H1 (cell line): ENCODE measurements at regions not wholly inside any gene's neighbourhood (a gene's known extent, or its start where the extent isn't known, plus 50 kb on each side); places are given as distances from the start of the nearest gene placed in this dataset.

Experiments used
- CTCF ChIA-PET: fragments of 300-600 bp; sonication (Branson Sonifier 250); formaldehyde crosslinking; loops from one replicate; lab custom pipeline; 2021; ENCODE audit not compliant: partially characterized antibody; lab: Charles Lee
- POLR2A ChIA-PET: fragments of 300-600 bp; sonication (Branson Sonifier 250); formaldehyde crosslinking; loops from one replicate; lab custom pipeline; 2021; ENCODE audit warnings: inconsistent platforms; ENCODE audit not compliant: partially characterized antibody; lab: Charles Lee
- DNase-seq, 2 experiments: peaks; one replicate each; pipeline versions ENCODE4 v3.0.0 to v3.0.0-alpha.2; 2010 to 2022; ENCODE audit warnings: low spot score in 2 of 2, low read depth in 1 of 2, mixed read lengths in 1 of 2
- FAIRE-seq: peaks from 2 replicates; lab custom pipeline; 2011; peaks lifted over from hg19 to GRCh38; lab: Jason Lieb, UNC
- H2AFZ ChIP-seq: 2 replicates; pipeline ENCODE4 v1.8.1; 2012; ENCODE audit warnings: low read length, inconsistent platforms
- H2AK5ac ChIP-seq: 2 replicates; pipeline ENCODE4 v1.6.1; 2013; ENCODE audit warnings: low read depth, low read length
- H2BK120ac ChIP-seq: replicated peaks from 2 replicates; pipeline ENCODE3; 2013; ENCODE audit warnings: low read depth, low read length, inconsistent platforms
- H2BK12ac ChIP-seq: 2 replicates; pipeline ENCODE4 v1.6.1; 2013; ENCODE audit warnings: low read depth, low read length
- H2BK15ac ChIP-seq: 2 replicates; pipeline ENCODE4 v1.6.1; 2013; ENCODE audit warnings: low read length
- H2BK20ac ChIP-seq: 2 replicates; pipeline ENCODE4 v1.6.1; 2013; ENCODE audit warnings: low read length
- H2BK5ac ChIP-seq: 2 replicates; pipeline ENCODE4 v1.6.1; 2013; ENCODE audit warnings: low read depth, low read length
- H3K14ac ChIP-seq: 2 replicates; pipeline ENCODE4 v1.6.1; 2013; ENCODE audit warnings: inconsistent platforms; ENCODE audit not compliant: insufficient read length
- H3K18ac ChIP-seq: 2 replicates; pipeline ENCODE4 v1.6.1; 2013; ENCODE audit warnings: low read length; ENCODE audit errors: extremely low read depth
- H3K23ac ChIP-seq: 2 replicates; pipeline ENCODE4 v1.6.1; 2013; ENCODE audit warnings: inconsistent platforms; ENCODE audit not compliant: insufficient read length
- H3K23me2 ChIP-seq: 2 replicates; pipeline ENCODE4 v1.6.1; 2013; ENCODE audit warnings: low read depth, low read length
- H3K27ac ChIP-seq: 2 replicates; pipeline ENCODE4 v1.6.1; 2011; ENCODE audit warnings: low read depth, low read length, inconsistent platforms
- H3K27me3 ChIP-seq, 4 experiments: replicated peaks in 1 of 4; 1 replicate in 1 of 4; 2 replicates in 3 of 4; pipeline versions ENCODE4 v1.6.1 to v1.8.1; 2011 to 2013; ENCODE audit warnings: low read length in 3 of 4, mild to moderate bottlenecking in 3 of 4, inconsistent platforms in 2 of 4, mixed read lengths in 2 of 4, moderate library complexity in 1 of 4; ENCODE audit not compliant: control insufficient read depth in 3 of 4, insufficient read depth in 3 of 4; ENCODE audit errors: extremely low read depth in 1 of 4
- H3K36me3 ChIP-seq, 4 experiments: 2 replicates each; pipeline versions ENCODE4 v1.6.1 to v1.8.1; 2011 to 2013; ENCODE audit warnings: mild to moderate bottlenecking in 4 of 4, low read length in 3 of 4, moderate library complexity in 2 of 4, control low read depth in 1 of 4, inconsistent platforms in 1 of 4; ENCODE audit not compliant: insufficient read depth in 4 of 4, control insufficient read depth in 2 of 4
- H3K4ac ChIP-seq: replicated peaks from 2 replicates; pipeline ENCODE3; 2013; ENCODE audit warnings: low read length, low read depth, mixed read lengths, inconsistent platforms; ENCODE audit not compliant: insufficient read length
- H3K4me1 ChIP-seq, 4 experiments: replicated peaks in 1 of 4; 1 replicate in 1 of 4; 2 replicates in 3 of 4; pipeline versions ENCODE4 v1.6.1 to v1.8.1; 2011 to 2013; ENCODE audit warnings: low read length in 3 of 4, inconsistent platforms in 2 of 4, mixed read lengths in 1 of 4; ENCODE audit not compliant: insufficient read depth in 4 of 4, control insufficient read depth in 3 of 4
- H3K4me2 ChIP-seq, 2 experiments: 2 replicates each; pipeline versions ENCODE4 v1.6.1 to v1.8.1; 2011 to 2013; ENCODE audit warnings: low read depth in 2 of 2, low read length in 2 of 2, control low read depth in 1 of 2, inconsistent platforms in 1 of 2, mild to moderate bottlenecking in 1 of 2; ENCODE audit not compliant: insufficient read depth in 1 of 2
- H3K4me3 ChIP-seq, 4 experiments: fragments of 200-600, 300-600 bp in 1 of 4; sonication (generic), shearing (Covaris generic), sonication (Bioruptor Twin) in 1 of 4; 2 replicates each; pipeline versions ENCODE4 v1.5.1 to v1.8.1; 2011 to 2016; ENCODE audit warnings: low read length in 4 of 4, low read depth in 3 of 4, control low read depth in 2 of 4, inconsistent platforms in 2 of 4, mild to moderate bottlenecking in 2 of 4, mixed read lengths in 1 of 4, moderate library complexity in 1 of 4; ENCODE audit not compliant: insufficient read depth in 2 of 4; ENCODE audit errors: extremely low read depth in 1 of 4
- H3K56ac ChIP-seq: replicated peaks from 2 replicates; pipeline ENCODE3; 2013; ENCODE audit warnings: low read depth, mild to moderate bottlenecking, mixed read lengths, low read length, inconsistent platforms; ENCODE audit not compliant: insufficient read length
- H3K79me1 ChIP-seq: 2 replicates; pipeline ENCODE4 v1.6.1; 2013; ENCODE audit warnings: low read depth, low read length, control low read depth
- H3K79me2 ChIP-seq, 2 experiments: 2 replicates each; pipeline versions ENCODE4 v1.6.1 to v1.8.1; 2012 to 2013; ENCODE audit warnings: low read length in 2 of 2, mild to moderate bottlenecking in 2 of 2, inconsistent platforms in 1 of 2; ENCODE audit not compliant: insufficient read depth in 2 of 2, control insufficient read depth in 1 of 2
- H3K9ac ChIP-seq, 4 experiments: replicated peaks in 1 of 4; 1 replicate in 1 of 4; 2 replicates in 3 of 4; pipeline versions ENCODE4 v1.6.1 to v1.8.1; 2011 to 2013; ENCODE audit warnings: low read depth in 3 of 4, low read length in 3 of 4, control low read depth in 2 of 4, mild to moderate bottlenecking in 2 of 4, moderate library complexity in 2 of 4, inconsistent platforms in 1 of 4; ENCODE audit errors: extremely low read depth in 1 of 4
- H3K9me3 ChIP-seq, 2 experiments: 2 replicates each; pipeline versions ENCODE4 v1.6.1 to v1.8.1; 2012 to 2013; ENCODE audit warnings: mild to moderate bottlenecking in 2 of 2, moderate library complexity in 2 of 2, control low read depth in 1 of 2, inconsistent platforms in 1 of 2, low read depth in 1 of 2, low read length in 1 of 2, mixed read lengths in 1 of 2; ENCODE audit not compliant: insufficient read depth in 2 of 2
- H4K20me1 ChIP-seq, 2 experiments: replicated peaks in 1 of 2; 2 replicates each; pipeline versions ENCODE3 to v1.8.1; 2011 to 2013; ENCODE audit warnings: inconsistent platforms in 2 of 2, low read length in 2 of 2, mild to moderate bottlenecking in 1 of 2; ENCODE audit not compliant: insufficient read depth in 2 of 2, control insufficient read depth in 1 of 2
- H4K5ac ChIP-seq: 2 replicates; pipeline ENCODE4 v1.6.1; 2013; ENCODE audit warnings: low read length, low read depth, mixed read lengths, inconsistent platforms; ENCODE audit not compliant: insufficient read length
- H4K8ac ChIP-seq: 2 replicates; pipeline ENCODE4 v1.8.0; 2013; ENCODE audit warnings: mild to moderate bottlenecking, moderate library complexity, low read length, inconsistent platforms; ENCODE audit not compliant: insufficient read depth; ENCODE audit errors: extremely low read depth
- H4K91ac ChIP-seq: replicated peaks from 2 replicates; pipeline ENCODE3; 2013; ENCODE audit warnings: low read length, mixed read lengths, inconsistent platforms; ENCODE audit not compliant: insufficient read length
- ASH2L ChIP-seq: fragments of 200-600, 300-600 bp; sonication (generic); IDR thresholded peaks from one replicate; pipeline ENCODE4 v1.7.1; 2017; ENCODE audit warnings: low read length
- BCL11A ChIP-seq, 2 experiments: IDR thresholded peaks; one replicate each; pipeline ENCODE4 v1.6.1; 2011; ENCODE audit warnings: low read depth in 2 of 2, low read length in 2 of 2, mild to moderate bottlenecking in 2 of 2
- YY1 ChIP-seq: IDR thresholded peaks from 2 replicates; pipeline ENCODE4 v1.6.1; 2011; ENCODE audit warnings: low read depth, mild to moderate bottlenecking, low read length
- WGBS, 2 experiments: shearing (Covaris generic) in 1 of 2; methylation state at CpG; one replicate each; pipeline versions ENCODE4 v1.1.6 to v1.1.7; 2013 to 2015; ENCODE audit warnings: low lambda C conversion rate in 2 of 2, mixed read lengths in 2 of 2, inconsistent platforms in 1 of 2, low coverage in 1 of 2, missing lambda C conversion rate in 1 of 2; ENCODE audit not compliant: insufficient replicate concordance in 2 of 2, insufficient coverage in 1 of 2, insufficient read length in 1 of 2; ENCODE audit errors: extremely low coverage in 1 of 2, missing lambda C conversion rate in 1 of 2; 5-methylcytosine and 5-hydroxymethylcytosine counted together
- TF ChIP-seq, protein P1 (sequence below): IDR thresholded peaks from 2 replicates; pipeline ENCODE4 v1.6.1; 2012; ENCODE audit warnings: inconsistent platforms
- TF ChIP-seq, protein P2 (sequence below): IDR thresholded peaks from 2 replicates; pipeline ENCODE4 v1.6.1; 2012; ENCODE audit warnings: inconsistent platforms

DNA sequence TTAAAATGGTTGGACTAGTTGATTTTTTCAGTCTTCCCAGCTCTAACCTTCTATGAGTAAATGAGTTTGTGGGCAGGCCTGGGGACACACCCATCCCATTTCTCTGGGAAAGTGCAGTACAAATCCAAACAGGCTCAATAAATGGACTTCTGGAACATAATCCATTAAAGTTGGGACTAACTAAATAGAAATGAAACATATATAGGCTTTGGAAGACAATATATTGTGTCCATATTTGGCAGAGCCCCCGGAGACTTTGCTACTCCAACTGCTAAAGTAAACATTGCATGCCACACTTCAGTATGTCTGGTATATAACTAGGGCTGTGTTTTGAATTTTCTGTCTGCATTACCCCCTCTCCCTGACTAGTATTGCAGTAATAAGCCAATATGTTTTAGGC lies 191.4 kb upstream of the DAB2 start:
- TF ChIP-seq, protein P1, sequence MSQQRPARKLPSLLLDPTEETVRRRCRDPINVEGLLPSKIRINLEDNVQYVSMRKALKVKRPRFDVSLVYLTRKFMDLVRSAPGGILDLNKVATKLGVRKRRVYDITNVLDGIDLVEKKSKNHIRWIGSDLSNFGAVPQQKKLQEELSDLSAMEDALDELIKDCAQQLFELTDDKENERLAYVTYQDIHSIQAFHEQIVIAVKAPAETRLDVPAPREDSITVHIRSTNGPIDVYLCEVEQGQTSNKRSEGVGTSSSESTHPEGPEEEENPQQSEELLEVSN: no peak
- TF ChIP-seq BCL11A (IDR thresholded peaks at IDR 0.05; ENCODE audit: low read depth in 2 of 2, low read length in 2 of 2): no peak
- no peak for TF ChIP-seq ASH2L
- TF ChIP-seq, protein P2, sequence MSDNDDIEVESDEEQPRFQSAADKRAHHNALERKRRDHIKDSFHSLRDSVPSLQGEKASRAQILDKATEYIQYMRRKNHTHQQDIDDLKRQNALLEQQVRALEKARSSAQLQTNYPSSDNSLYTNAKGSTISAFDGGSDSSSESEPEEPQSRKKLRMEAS: no peak
- TF ChIP-seq YY1: no peak
- H3K79me2 ChIP-seq: no peaks in the 10 kb centered on the region
- no peaks in the 10 kb centered on the region for H3K9me3 ChIP-seq
- DNase-seq (no peak), FAIRE-seq (no peak)
- H3K4me2 ChIP-seq: no peak overlapping the region
- H3K4me1 ChIP-seq: no peaks in the 10 kb centered on the region
- H4K20me1 ChIP-seq: no peaks in the 10 kb centered on the region
- H2BK5ac ChIP-seq: no peak overlapping the region
- no peak overlapping the region for H3K14ac ChIP-seq
- no peak overlapping the region for H2BK15ac ChIP-seq
- no peak overlapping the region for H3K4me3 ChIP-seq
- no peaks in the 10 kb centered on the region for H3K36me3 ChIP-seq
- H3K27ac ChIP-seq: no peak overlapping the region
- H4K8ac ChIP-seq: no peak overlapping the region
- no peak overlapping the region for H4K5ac ChIP-seq
- H2BK12ac ChIP-seq: no peak overlapping the region
- no peak overlapping the region for H3K4ac ChIP-seq
- no peak overlapping the region for H3K56ac ChIP-seq
- no peak overlapping the region for H3K23ac ChIP-seq
- H2AK5ac ChIP-seq: no peak overlapping the region
- no peak overlapping the region for H3K9ac ChIP-seq
- WGBS, 2 experiments: 100% methylated on average over 1 of the region's 1 CpG; no CpG with 5 or more reads in 1 of the 2 experiments
- H3K23me2 ChIP-seq: no peaks in the 10 kb centered on the region
- ChIA-PET CTCF (interaction anchor here (0.9 kb wide), 1 partner anchor 20 kb away, joined by 3 read pairs; no protein-coding TSS in a partner anchor), POLR2A (no interaction called here)
- no peak overlapping the region for H2BK20ac ChIP-seq
- H2BK120ac ChIP-seq: no peak overlapping the region
- no peaks in the 10 kb centered on the region for H3K27me3 ChIP-seq
- no peak overlapping the region for H3K18ac ChIP-seq
- no peak overlapping the region for H2AFZ ChIP-seq
- no peaks in the 10 kb centered on the region for H3K79me1 ChIP-seq
- H4K91ac ChIP-seq: no peak overlapping the region
